T-helper 17 cell (primary cell): ENCODE measurements at regions not wholly inside any gene's neighbourhood (a gene's known extent, or its start where the extent isn't known, plus 50 kb on each side); places are given as distances from the start of the nearest gene placed in this dataset.

Source experiments
- ATAC-seq: fragments of 150-1000 bp; cut with Tn5 transposase; 2 replicates; pipeline ENCODE4 v1.10.0; 2021; ENCODE audit warnings: mild to moderate bottlenecking, moderate library complexity
- DNase-seq, 3 donors: peaks; one replicate each; pipeline versions ENCODE4 v3.0.0 to v3.0.0-alpha.2; 2020 to 2021
- H3K9me3 ChIP-seq: one replicate; pipeline ENCODE4 v1.7.0; 2013; ENCODE audit warnings: low read length, mild to moderate bottlenecking; ENCODE audit not compliant: control insufficient read depth, poor library complexity, severe bottlenecking
- H3K27ac Mint-ChIP-seq: one replicate; pipeline ENCODE4 v1.8.0; 2022; ENCODE audit warnings: mild to moderate bottlenecking, moderate library complexity, mixed read lengths
- H3K27me3 Mint-ChIP-seq: one replicate; pipeline ENCODE4 v1.8.0; 2022; ENCODE audit warnings: mixed read lengths
- H3K36me3 Mint-ChIP-seq: one replicate; pipeline ENCODE4 v1.8.0; 2022; ENCODE audit warnings: low read depth, mixed read lengths
- H3K4me1 Mint-ChIP-seq: one replicate; pipeline ENCODE4 v1.8.0; 2022; ENCODE audit warnings: mild to moderate bottlenecking, mixed read lengths
- H3K4me3 Mint-ChIP-seq: one replicate; pipeline ENCODE4 v1.8.0; 2022; ENCODE audit warnings: mild to moderate bottlenecking, moderate library complexity, mixed read lengths

DNA sequence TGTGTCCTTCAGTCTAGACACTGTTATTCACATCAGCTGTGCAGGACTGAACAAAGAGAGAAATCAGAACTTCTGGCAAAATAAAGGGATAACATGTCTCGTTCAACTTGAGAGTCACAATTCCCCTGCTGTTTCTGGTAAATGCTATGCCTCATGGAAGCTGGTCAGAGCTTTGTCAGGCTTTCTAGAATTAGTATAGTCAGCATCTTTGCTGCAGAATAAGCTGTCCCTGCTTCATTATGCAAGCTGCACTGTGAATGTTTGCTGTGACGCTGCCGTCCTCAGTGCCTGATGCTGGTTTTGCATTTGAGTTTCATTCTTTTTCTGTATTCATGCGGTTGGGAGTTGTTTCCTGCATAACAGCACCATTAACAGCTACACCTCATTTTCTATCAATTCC is 96.4 kb upstream of the KCNJ6 start:
- no peaks in the 10 kb centered on the region for H3K9me3 ChIP-seq
- ATAC-seq (no peak), DNase-seq (no peak)
- Mint-ChIP-seq H3K4me1 (no peaks in the 10 kb centered on the region), H3K27ac (no peak overlapping the region), H3K27me3 (peaks cover 6% of the 10 kb centered on the region), H3K36me3 (no peaks in the 10 kb centered on the region), H3K4me3 (no peak overlapping the region)

DNA sequence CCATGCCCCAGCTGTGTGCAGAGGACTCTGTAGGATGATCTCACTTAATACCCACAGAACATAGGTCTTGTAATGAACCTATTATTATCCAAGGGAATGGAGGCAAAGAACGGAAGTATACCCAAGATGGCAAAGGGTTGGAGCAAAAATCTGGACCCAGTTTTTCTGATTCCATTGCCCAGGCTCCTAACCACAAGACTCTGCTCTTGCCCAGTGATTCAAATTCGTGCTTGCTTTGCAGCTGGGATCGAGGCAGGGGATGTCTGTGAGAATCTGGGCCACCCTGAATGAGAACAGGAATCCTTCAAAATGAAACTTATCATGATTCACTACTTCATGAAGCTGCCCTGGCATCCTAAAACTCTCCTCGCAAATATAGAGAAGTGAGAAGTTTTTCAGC is 97.5 kb upstream of the KCNJ6 start:
- DNase-seq (no peak), ATAC-seq (no peak)
- H3K36me3 Mint-ChIP-seq = no peaks in the 10 kb centered on the region
- H3K27ac Mint-ChIP-seq = no peak overlapping the region
- H3K27me3 Mint-ChIP-seq = peaks cover 6% of the 10 kb centered on the region
- no peaks in the 10 kb centered on the region for H3K9me3 ChIP-seq
- H3K4me3 Mint-ChIP-seq = no peak overlapping the region
- H3K4me1 Mint-ChIP-seq = no peaks in the 10 kb centered on the region

- Mint-ChIP-seq H3K27me3 (peaks cover 2% of the 10 kb centered on the region), H3K4me1 (no peaks in the 10 kb centered on the region), H3K27ac (no peak overlapping the region), H3K36me3 (no peaks in the 10 kb centered on the region), H3K4me3 (no peak overlapping the region)
- no peaks in the 10 kb centered on the region for H3K9me3 ChIP-seq
- ATAC-seq (no peak), DNase-seq (no peak)
Measured at GRCh38 chr21:38014298-38014697, 98.0 kb upstream of the KCNJ6 start.

DNA sequence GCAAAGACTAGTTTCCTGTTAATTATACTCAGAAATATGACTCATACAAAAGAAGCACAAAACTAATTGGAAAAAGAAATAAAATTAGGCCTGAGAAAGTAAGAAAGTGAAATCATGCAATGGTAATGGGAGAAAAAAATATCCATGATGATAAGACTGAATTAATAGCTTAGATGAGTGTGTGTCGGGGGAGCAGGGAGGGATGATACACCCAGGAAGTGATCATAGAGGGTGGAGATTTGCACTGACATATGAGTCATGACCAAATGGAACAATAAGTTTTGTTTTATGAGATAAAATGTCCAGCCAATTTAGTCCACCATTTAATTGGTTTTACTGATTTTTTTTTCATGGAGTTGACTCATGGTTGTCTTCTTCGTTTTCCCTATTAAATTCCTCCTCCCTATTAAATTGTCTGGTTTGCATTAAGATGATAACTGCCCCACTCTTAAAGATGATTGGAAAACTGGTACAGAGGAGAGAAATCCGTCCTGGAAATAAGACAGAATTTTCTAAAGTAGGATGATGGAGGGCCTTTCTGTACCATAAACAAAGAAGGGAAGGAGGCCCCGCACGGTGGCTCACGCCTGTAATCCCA is 111.7 kb upstream of the KCNJ6 start:
- ATAC-seq (no peak), DNase-seq (no peak)
- H3K9me3 ChIP-seq = no peaks in the 10 kb centered on the region
- Mint-ChIP-seq H3K4me1 (no peaks in the 10 kb centered on the region), H3K4me3 (no peak overlapping the region), H3K27ac (no peak overlapping the region), H3K36me3 (no peaks in the 10 kb centered on the region), H3K27me3 (peaks cover 11% of the 10 kb centered on the region)

DNA sequence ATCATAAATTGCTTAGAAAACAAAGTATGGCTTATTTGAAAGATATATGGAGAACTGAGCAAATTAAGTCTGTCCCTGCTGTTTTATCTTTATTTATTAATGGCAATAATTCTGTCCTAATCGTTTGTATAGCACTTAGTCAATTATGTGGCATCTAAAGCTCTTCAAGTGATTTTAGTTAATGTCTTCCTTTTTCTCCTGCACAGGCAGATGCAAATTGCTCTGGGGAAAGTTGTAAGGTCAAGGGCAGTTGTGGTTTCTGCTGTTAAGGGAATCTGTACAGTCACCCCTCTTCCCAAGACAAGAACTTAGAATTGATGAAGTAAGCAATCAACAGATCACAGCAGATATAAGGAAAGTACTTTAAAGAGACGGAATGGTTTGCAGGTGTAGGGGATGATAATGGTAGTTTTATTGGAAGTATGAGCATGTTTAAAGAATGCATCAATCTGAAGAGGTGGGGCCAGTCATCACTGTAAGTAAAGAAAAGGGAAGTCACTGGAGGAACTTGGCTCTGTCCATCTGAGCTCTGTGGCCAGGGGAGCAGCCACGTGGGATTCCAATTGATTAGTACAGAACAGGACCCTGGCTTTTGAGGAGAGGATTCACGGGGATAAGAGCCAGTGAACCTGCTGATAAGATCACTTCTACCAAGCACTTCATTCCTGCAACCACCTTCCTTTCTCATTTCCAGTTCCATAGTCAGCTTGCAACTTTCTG is 116.0 kb upstream of the KCNJ6 start:
- Mint-ChIP-seq H3K36me3 (no peaks in the 10 kb centered on the region), H3K4me1 (no peaks in the 10 kb centered on the region), H3K27ac (no peak overlapping the region), H3K4me3 (no peak overlapping the region), H3K27me3 (peaks cover 11% of the 10 kb centered on the region)
- no peaks in the 10 kb centered on the region for H3K9me3 ChIP-seq
- no peak for DNase-seq
- no peak for ATAC-seq

DNA sequence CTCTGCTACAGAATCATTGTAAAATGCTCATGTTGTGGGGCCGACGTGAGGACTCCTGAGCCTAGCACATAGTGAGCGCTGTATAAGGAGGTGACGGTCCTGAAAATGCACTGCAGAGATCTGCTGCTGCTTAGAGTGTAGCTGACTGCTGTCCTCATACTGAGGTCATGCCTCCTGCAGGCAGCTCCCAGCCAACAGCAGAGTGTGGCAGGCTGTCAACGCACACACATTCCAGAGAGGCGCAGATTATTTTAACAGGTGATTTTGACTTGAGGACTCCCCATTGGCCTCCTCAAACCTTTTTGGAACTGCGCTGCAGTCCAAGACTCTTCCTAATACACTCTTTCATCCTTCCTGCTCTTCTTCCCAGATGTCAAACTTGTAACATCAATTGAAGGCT is 119.8 kb upstream of the KCNJ6 start:
- H3K4me3 Mint-ChIP-seq = no peak overlapping the region
- no peaks in the 10 kb centered on the region for H3K4me1 Mint-ChIP-seq
- H3K9me3 ChIP-seq = no peaks in the 10 kb centered on the region
- ATAC-seq (no peak), DNase-seq (no peak)
- H3K36me3 Mint-ChIP-seq = no peaks in the 10 kb centered on the region
- H3K27ac Mint-ChIP-seq = no peak overlapping the region
- H3K27me3 Mint-ChIP-seq = peaks cover 4% of the 10 kb centered on the region

- H3K4me1 Mint-ChIP-seq = no peaks in the 10 kb centered on the region
- no peak overlapping the region for H3K27ac Mint-ChIP-seq
- ATAC-seq (no peak), DNase-seq (no peak)
- no peaks in the 10 kb centered on the region for H3K36me3 Mint-ChIP-seq
- no peak overlapping the region for H3K4me3 Mint-ChIP-seq
- no peaks in the 10 kb centered on the region for H3K27me3 Mint-ChIP-seq
- H3K9me3 ChIP-seq = no peaks in the 10 kb centered on the region
Measured at GRCh38 chr21:38037416-38037815, 121.2 kb upstream of the KCNJ6 start.

GRCh38 chr21:38039369-38039768 is 123.1 kb upstream of the KCNJ6 start:
- no peak overlapping the region for H3K27ac Mint-ChIP-seq
- no peaks in the 10 kb centered on the region for H3K4me1 Mint-ChIP-seq
- DNase-seq (no peak), ATAC-seq (no peak)
- H3K4me3 Mint-ChIP-seq = no peak overlapping the region
- no peaks in the 10 kb centered on the region for H3K36me3 Mint-ChIP-seq
- no peaks in the 10 kb centered on the region for H3K9me3 ChIP-seq
- no peaks in the 10 kb centered on the region for H3K27me3 Mint-ChIP-seq

DNA sequence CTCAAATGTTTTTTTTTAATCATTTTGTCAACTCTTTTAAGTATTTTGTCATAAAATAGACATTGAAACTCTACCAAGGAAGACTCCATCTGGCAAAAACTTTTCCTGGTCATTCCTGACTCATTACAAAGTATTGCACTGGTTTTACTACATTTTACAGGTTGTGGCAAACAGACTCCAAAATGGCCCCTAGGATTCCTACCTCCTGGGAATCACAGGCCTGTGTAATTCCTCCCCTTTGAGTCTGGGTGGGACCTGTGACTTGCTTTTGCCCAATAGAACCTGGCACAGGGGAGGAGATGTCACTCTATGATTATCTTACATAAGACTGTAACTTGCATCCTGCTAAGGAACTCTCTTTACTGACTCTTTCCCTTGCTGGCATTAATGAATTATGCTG is 123.6 kb upstream of the KCNJ6 start:
- no peaks in the 10 kb centered on the region for H3K4me1 Mint-ChIP-seq
- no peak overlapping the region for H3K27ac Mint-ChIP-seq
- H3K4me3 Mint-ChIP-seq = no peak overlapping the region
- H3K27me3 Mint-ChIP-seq = no peaks in the 10 kb centered on the region
- H3K9me3 ChIP-seq = no peaks in the 10 kb centered on the region
- DNase-seq = no peak
- ATAC-seq = no peak
- H3K36me3 Mint-ChIP-seq = no peaks in the 10 kb centered on the region

GRCh38 chr21:38041493-38041892 is 125.2 kb upstream of the KCNJ6 start:
- H3K27ac Mint-ChIP-seq = no peak overlapping the region
- DNase-seq (no peak), ATAC-seq (no peak)
- H3K4me1 Mint-ChIP-seq = no peaks in the 10 kb centered on the region
- H3K27me3 Mint-ChIP-seq = no peaks in the 10 kb centered on the region
- H3K9me3 ChIP-seq = no peaks in the 10 kb centered on the region
- no peaks in the 10 kb centered on the region for H3K36me3 Mint-ChIP-seq
- no peak overlapping the region for H3K4me3 Mint-ChIP-seq

- peaks cover under 1% of the 10 kb centered on the region for H3K27me3 Mint-ChIP-seq
- H3K4me1 Mint-ChIP-seq = no peaks in the 10 kb centered on the region
- no peaks in the 10 kb centered on the region for H3K36me3 Mint-ChIP-seq
- no peak overlapping the region for H3K4me3 Mint-ChIP-seq
- DNase-seq (no peak), ATAC-seq (no peak)
- H3K27ac Mint-ChIP-seq = no peak overlapping the region
- H3K9me3 ChIP-seq = no peaks in the 10 kb centered on the region
Measured at GRCh38 chr21:38042246-38042645, 126.0 kb upstream of the KCNJ6 start.

GRCh38 chr21:38048167-38048566 is 131.9 kb upstream of the KCNJ6 start:
- no peaks in the 10 kb centered on the region for H3K36me3 Mint-ChIP-seq
- no peak overlapping the region for H3K4me3 Mint-ChIP-seq
- no peak for DNase-seq
- no peak overlapping the region for H3K27ac Mint-ChIP-seq
- H3K27me3 Mint-ChIP-seq = peaks cover 12% of the 10 kb centered on the region
- H3K4me1 Mint-ChIP-seq = no peaks in the 10 kb centered on the region
- ATAC-seq = no peak
- no peaks in the 10 kb centered on the region for H3K9me3 ChIP-seq

GRCh38 chr21:38054334-38054733 is 138.1 kb upstream of the KCNJ6 start:
- H3K9me3 ChIP-seq = no peaks in the 10 kb centered on the region
- Mint-ChIP-seq H3K36me3 (no peaks in the 10 kb centered on the region), H3K27ac (no peak overlapping the region), H3K4me1 (no peaks in the 10 kb centered on the region), H3K4me3 (no peak overlapping the region), H3K27me3 (no peaks in the 10 kb centered on the region)
- ATAC-seq (no peak), DNase-seq (no peak)

DNA sequence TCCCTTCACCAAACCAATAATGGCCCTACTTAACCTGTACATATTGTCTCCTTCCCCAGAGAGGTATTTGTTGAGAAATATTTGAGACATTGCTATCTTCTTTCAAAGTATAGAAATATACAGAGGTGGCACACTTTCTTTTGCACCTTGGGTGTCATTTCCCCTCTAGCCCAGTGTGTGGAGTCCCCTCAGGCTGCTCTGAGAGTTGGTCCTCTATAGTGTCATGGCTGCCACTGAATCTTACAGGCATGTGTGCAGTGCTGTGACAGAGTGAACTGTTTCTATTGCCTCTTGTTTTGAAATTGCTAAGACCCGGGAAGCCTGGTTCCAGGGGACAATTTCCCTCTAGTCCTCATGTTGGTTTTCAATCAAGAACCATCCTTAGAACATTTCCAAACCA is 140.2 kb upstream of the KCNJ6 start:
- Mint-ChIP-seq H3K27ac (no peak overlapping the region), H3K36me3 (no peaks in the 10 kb centered on the region), H3K4me1 (no peaks in the 10 kb centered on the region), H3K27me3 (no peaks in the 10 kb centered on the region), H3K4me3 (no peak overlapping the region)
- no peak for ATAC-seq
- DNase-seq = no peak
- no peaks in the 10 kb centered on the region for H3K9me3 ChIP-seq
